K562 (cell line): ENCODE measurements at regions not wholly inside any gene's neighbourhood (a gene's known extent, or its start where the extent isn't known, plus 50 kb on each side); places are given as distances from the start of the nearest gene placed in this dataset.
A peak's percentile ranks its signal among the peaks of the same experiment; 100 is the strongest.

Experiments used
- CCNT2 ChIP-seq: IDR thresholded peaks from 2 replicates; pipeline ENCODE4 v1.6.1; 2011; ENCODE audit warnings: borderline replicate concordance, low read depth, mild to moderate bottlenecking, moderate library complexity, mixed read lengths, low read length; ENCODE audit not compliant: insufficient read length; ENCODE audit errors: extremely low read depth
- COPS2 ChIP-seq: fragments of 450-650 bp; conservative IDR thresholded peaks from 2 replicates; pipeline ENCODE4 v1.6.1; 2016; ENCODE audit warnings: mild to moderate bottlenecking, moderate library complexity
- CXXC5 ChIP-seq: fragments of 250-450 bp; sonication (Bioruptor Pico); IDR thresholded peaks from 2 replicates; pipeline ENCODE4 v1.8.0; 2022; ENCODE audit warnings: inconsistent platforms, mild to moderate bottlenecking, moderate library complexity
- DACH1 ChIP-seq: fragments of 450-650 bp; IDR thresholded peaks from 2 replicates; pipeline ENCODE4 v1.6.1; 2018; ENCODE audit not compliant: partially characterized antibody
- ETS2 ChIP-seq: IDR thresholded peaks from 2 replicates; pipeline ENCODE4 v1.6.1; 2016; ENCODE audit warnings: borderline replicate concordance, missing genetic modification characterization, mild to moderate bottlenecking, moderate library complexity, missing compliant biosample characterization; ENCODE audit not compliant: poor library complexity, severe bottlenecking
- GTF2E2 ChIP-seq: fragments of 200-800 bp; sonication (Bioruptor generic); IDR thresholded peaks from 2 replicates; pipeline ENCODE4 v1.6.1; 2016; ENCODE audit warnings: missing genetic modification characterization, missing compliant biosample characterization
- NCOA2 ChIP-seq, 2 experiments: fragments of 450-650 bp; IDR thresholded peaks; 2 replicates each; pipeline ENCODE4 v1.6.1; 2018; ENCODE audit warnings: mild to moderate bottlenecking in 2 of 2, moderate library complexity in 1 of 2; ENCODE audit not compliant: partially characterized antibody in 2 of 2
- POLR2AphosphoS5 ChIP-seq: IDR thresholded peaks from 2 replicates; pipeline ENCODE4 v1.6.1; 2011; ENCODE audit warnings: mild to moderate bottlenecking, low read depth, low read length, moderate library complexity; ENCODE audit not compliant: control insufficient read depth, insufficient read depth
- PPARD ChIP-seq: fragments of 250-450 bp; sonication (Bioruptor Pico); IDR thresholded peaks from 2 replicates; pipeline ENCODE4 v1.8.0; 2022; ENCODE audit warnings: inconsistent platforms, mild to moderate bottlenecking, moderate library complexity
- RBM22 ChIP-seq: fragments of 200-400 bp; formaldehyde crosslinking; IDR thresholded peaks from 2 replicates; pipeline ENCODE4 v1.6.1; 2018; ENCODE audit warnings: low read length, low read depth; ENCODE audit not compliant: poor library complexity, severe bottlenecking
- SMARCA4 ChIP-seq: fragments of 450-650 bp; IDR thresholded peaks from 2 replicates; pipeline ENCODE4 v1.6.1; 2016
- TAL1 ChIP-seq: fragments of 450-650 bp; IDR thresholded peaks from 2 replicates; pipeline ENCODE4 v1.6.1; 2016; ENCODE audit warnings: mild to moderate bottlenecking
- ZFP1 ChIP-seq: fragments of 450-650 bp; formaldehyde crosslinking; IDR thresholded peaks from 2 replicates; pipeline ENCODE4 v1.4.0; 2020; ENCODE audit warnings: mild to moderate bottlenecking, mixed read lengths
- TF ChIP-seq, protein P1 (sequence below), 3 experiments: fragments of 200-800 bp in 1 of 3; fragments of 250-450 bp in 1 of 3; fragments of 450-650 bp in 1 of 3; sonication (Bioruptor Pico) in 1 of 3; sonication (Bioruptor generic) in 1 of 3; formaldehyde crosslinking in 1 of 3; IDR thresholded peaks; 2 replicates each; pipeline versions ENCODE4 v1.6.1 to v1.8.0; 2016 to 2022; ENCODE audit warnings: mild to moderate bottlenecking in 2 of 3, missing genetic modification characterization in 2 of 3, missing compliant biosample characterization in 1 of 3, moderate library complexity in 1 of 3
- TF ChIP-seq, protein P2 (sequence below), 2 experiments: fragments of 150-350 bp in 1 of 2; IDR thresholded peaks; 2 replicates each; pipeline ENCODE4 v1.6.1; 2012 to 2016; ENCODE audit warnings: low read depth in 2 of 2, low read length in 2 of 2, mild to moderate bottlenecking in 1 of 2, moderate library complexity in 1 of 2
- TF ChIP-seq, protein P3 (sequence below): sonication (generic); formaldehyde crosslinking; IDR thresholded peaks from 2 replicates; pipeline ENCODE4 v1.8.0; 2022; ENCODE audit warnings: missing genetic modification reagents, mild to moderate bottlenecking, moderate library complexity, borderline replicate concordance
- TF ChIP-seq, protein P4 (sequence below): sonication (generic); formaldehyde crosslinking; IDR thresholded peaks from 2 replicates; pipeline ENCODE4 v1.8.0; 2022; ENCODE audit warnings: missing genetic modification reagents, mild to moderate bottlenecking, borderline replicate concordance
- TF ChIP-seq, protein P5 (sequence below): fragments of 450-650 bp; IDR thresholded peaks from 2 replicates; pipeline ENCODE4 v1.6.1; 2017; ENCODE audit warnings: mild to moderate bottlenecking, moderate library complexity

DNA sequence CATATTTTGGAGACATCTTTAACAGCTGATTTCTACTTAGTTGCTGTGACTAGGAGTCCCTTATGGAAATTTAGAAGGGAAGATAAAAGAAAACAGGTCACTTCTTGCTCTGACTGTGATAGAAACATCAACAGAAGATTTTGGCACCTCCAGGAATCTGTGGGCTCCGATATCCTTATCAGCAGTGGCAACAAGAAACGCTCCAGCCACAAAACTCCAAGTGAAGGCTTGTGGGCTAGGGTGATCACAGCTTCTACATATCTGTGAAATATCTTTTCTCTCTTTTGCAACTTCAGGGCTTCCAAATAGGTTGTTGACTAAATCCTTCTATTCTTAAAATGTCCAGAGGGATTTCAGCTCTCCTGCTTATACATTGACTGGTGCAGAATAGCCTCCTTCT is 1625.5 kb upstream of the CDH6 start (continued):
- TF ChIP-seq, protein P1, sequence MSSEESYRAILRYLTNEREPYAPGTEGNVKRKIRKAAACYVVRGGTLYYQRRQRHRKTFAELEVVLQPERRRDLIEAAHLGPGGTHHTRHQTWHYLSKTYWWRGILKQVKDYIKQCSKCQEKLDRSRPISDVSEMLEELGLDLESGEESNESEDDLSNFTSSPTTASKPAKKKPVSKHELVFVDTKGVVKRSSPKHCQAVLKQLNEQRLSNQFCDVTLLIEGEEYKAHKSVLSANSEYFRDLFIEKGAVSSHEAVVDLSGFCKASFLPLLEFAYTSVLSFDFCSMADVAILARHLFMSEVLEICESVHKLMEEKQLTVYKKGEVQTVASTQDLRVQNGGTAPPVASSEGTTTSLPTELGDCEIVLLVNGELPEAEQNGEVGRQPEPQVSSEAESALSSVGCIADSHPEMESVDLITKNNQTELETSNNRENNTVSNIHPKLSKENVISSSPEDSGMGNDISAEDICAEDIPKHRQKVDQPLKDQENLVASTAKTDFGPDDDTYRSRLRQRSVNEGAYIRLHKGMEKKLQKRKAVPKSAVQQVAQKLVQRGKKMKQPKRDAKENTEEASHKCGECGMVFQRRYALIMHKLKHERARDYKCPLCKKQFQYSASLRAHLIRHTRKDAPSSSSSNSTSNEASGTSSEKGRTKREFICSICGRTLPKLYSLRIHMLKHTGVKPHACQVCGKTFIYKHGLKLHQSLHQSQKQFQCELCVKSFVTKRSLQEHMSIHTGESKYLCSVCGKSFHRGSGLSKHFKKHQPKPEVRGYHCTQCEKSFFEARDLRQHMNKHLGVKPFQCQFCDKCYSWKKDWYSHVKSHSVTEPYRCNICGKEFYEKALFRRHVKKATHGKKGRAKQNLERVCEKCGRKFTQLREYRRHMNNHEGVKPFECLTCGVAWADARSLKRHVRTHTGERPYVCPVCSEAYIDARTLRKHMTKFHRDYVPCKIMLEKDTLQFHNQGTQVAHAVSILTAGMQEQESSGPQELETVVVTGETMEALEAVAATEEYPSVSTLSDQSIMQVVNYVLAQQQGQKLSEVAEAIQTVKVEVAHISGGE (CRISPR knock-in tag; IDR thresholded peaks at IDR 0.05) = no peak
- TF ChIP-seq, protein P2, sequence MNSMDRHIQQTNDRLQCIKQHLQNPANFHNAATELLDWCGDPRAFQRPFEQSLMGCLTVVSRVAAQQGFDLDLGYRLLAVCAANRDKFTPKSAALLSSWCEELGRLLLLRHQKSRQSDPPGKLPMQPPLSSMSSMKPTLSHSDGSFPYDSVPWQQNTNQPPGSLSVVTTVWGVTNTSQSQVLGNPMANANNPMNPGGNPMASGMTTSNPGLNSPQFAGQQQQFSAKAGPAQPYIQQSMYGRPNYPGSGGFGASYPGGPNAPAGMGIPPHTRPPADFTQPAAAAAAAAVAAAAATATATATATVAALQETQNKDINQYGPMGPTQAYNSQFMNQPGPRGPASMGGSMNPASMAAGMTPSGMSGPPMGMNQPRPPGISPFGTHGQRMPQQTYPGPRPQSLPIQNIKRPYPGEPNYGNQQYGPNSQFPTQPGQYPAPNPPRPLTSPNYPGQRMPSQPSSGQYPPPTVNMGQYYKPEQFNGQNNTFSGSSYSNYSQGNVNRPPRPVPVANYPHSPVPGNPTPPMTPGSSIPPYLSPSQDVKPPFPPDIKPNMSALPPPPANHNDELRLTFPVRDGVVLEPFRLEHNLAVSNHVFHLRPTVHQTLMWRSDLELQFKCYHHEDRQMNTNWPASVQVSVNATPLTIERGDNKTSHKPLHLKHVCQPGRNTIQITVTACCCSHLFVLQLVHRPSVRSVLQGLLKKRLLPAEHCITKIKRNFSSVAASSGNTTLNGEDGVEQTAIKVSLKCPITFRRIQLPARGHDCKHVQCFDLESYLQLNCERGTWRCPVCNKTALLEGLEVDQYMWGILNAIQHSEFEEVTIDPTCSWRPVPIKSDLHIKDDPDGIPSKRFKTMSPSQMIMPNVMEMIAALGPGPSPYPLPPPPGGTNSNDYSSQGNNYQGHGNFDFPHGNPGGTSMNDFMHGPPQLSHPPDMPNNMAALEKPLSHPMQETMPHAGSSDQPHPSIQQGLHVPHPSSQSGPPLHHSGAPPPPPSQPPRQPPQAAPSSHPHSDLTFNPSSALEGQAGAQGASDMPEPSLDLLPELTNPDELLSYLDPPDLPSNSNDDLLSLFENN (IDR thresholded peaks at IDR 0.05; ENCODE audit: low read depth in 2 of 2, low read length in 2 of 2) = 0 out of 4 replicates have a peak, but pooled peaks of 1 of the 2 experiments have one; percentile 30
- TF ChIP-seq, protein P3, sequence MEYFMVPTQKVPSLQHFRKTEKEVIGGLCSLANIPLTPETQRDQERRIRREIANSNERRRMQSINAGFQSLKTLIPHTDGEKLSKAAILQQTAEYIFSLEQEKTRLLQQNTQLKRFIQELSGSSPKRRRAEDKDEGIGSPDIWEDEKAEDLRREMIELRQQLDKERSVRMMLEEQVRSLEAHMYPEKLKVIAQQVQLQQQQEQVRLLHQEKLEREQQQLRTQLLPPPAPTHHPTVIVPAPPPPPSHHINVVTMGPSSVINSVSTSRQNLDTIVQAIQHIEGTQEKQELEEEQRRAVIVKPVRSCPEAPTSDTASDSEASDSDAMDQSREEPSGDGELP (CRISPR knock-in tag) = no peak
- TF ChIP-seq, protein P4, sequence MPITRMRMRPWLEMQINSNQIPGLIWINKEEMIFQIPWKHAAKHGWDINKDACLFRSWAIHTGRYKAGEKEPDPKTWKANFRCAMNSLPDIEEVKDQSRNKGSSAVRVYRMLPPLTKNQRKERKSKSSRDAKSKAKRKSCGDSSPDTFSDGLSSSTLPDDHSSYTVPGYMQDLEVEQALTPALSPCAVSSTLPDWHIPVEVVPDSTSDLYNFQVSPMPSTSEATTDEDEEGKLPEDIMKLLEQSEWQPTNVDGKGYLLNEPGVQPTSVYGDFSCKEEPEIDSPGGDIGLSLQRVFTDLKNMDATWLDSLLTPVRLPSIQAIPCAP (CRISPR knock-in tag) = no peak
- TF ChIP-seq ZFP1 (no peak), RBM22 (no peak), PPARD (CRISPR knock-in tag) (no peak), DACH1 (peak; percentile 34), CXXC5 (CRISPR knock-in tag) (no peak), TAL1 (peak; percentile 89), GTF2E2 (no peak), SMARCA4 (0 out of 2 replicates have a peak, but pooled peaks have one; percentile 63), ETS2 (tag) (no peak), COPS2 (no peak), POLR2AphosphoS5 (peak; percentile 70), CCNT2 (peak; percentile 77), NCOA2 (IDR thresholded peaks at IDR 0.05; ENCODE audit: partially characterized antibody in 2 of 2) (no peak)
- TF ChIP-seq, protein P5, sequence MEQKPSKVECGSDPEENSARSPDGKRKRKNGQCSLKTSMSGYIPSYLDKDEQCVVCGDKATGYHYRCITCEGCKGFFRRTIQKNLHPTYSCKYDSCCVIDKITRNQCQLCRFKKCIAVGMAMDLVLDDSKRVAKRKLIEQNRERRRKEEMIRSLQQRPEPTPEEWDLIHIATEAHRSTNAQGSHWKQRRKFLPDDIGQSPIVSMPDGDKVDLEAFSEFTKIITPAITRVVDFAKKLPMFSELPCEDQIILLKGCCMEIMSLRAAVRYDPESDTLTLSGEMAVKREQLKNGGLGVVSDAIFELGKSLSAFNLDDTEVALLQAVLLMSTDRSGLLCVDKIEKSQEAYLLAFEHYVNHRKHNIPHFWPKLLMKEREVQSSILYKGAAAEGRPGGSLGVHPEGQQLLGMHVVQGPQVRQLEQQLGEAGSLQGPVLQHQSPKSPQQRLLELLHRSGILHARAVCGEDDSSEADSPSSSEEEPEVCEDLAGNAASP = no peak
